OCI-LY3 (cell line): ENCODE measurements at regions not wholly inside any gene's neighbourhood (a gene's known extent, or its start where the extent isn't known, plus 50 kb on each side); places are given as distances from the start of the nearest gene placed in this dataset.

Experiments
- CTCF ChIP-seq: fragments of 200-600, 300-600 bp; sonication (generic); IDR thresholded peaks from 2 replicates; pipeline ENCODE4 v1.5.1; 2014; ENCODE audit warnings: antibody characterized with exemption, low read length, low read depth
- EZH2phosphoT487 ChIP-seq: fragments of 200-600 bp; shearing (Covaris generic); IDR thresholded peaks from 2 replicates; pipeline ENCODE4 v1.6.1; 2018; ENCODE audit warnings: antibody characterized with exemption, mixed run types, low read depth

GRCh38 chr1:204742676-204743251 lies 57.2 kb upstream of the LRRN2 start:
- TF ChIP-seq CTCF (no peak), EZH2phosphoT487 (no peak)
